Neural crest cell (in vitro differentiated cells): ENCODE measurements at regions not wholly inside any gene's neighbourhood (a gene's known extent, or its start where the extent isn't known, plus 50 kb on each side); places are given as distances from the start of the nearest gene placed in this dataset.

Experiments
- DNase-seq: peaks from one replicate; pipeline ENCODE4 v3.0.0; 2021; ENCODE audit warnings: low read depth, mixed read lengths, low spot score
- H3K27ac Mint-ChIP-seq: one replicate; pipeline ENCODE4 v1.8.0; 2021; ENCODE audit warnings: mild to moderate bottlenecking, mixed read lengths; ENCODE audit not compliant: unreplicated experiment
- H3K27me3 Mint-ChIP-seq: 2 replicates; pipeline ENCODE4 v1.8.0; 2021; ENCODE audit warnings: low read depth, mild to moderate bottlenecking, mixed read lengths
- H3K36me3 Mint-ChIP-seq: 2 replicates; pipeline ENCODE4 v1.8.0; 2021; ENCODE audit warnings: low read depth, mild to moderate bottlenecking, mixed read lengths
- H3K4me1 Mint-ChIP-seq: 2 replicates; pipeline ENCODE4 v1.8.0; 2021; ENCODE audit warnings: mixed read lengths
- H3K4me3 Mint-ChIP-seq: one replicate; pipeline ENCODE4 v1.8.0; 2021; ENCODE audit warnings: mild to moderate bottlenecking, mixed read lengths
- H3K9me3 Mint-ChIP-seq: 2 replicates; pipeline ENCODE4 v1.8.0; 2021; ENCODE audit warnings: mixed read lengths
- CTCF ChIP-seq: fragments of 200-600 bp; sonication (generic); conservative IDR thresholded peaks from 2 replicates; pipeline ENCODE4 v1.5.0; 2021; ENCODE audit warnings: antibody characterized with exemption, mild to moderate bottlenecking

GRCh38 chr12:66055837-66056319, 74.7 kb downstream of the LLPH start:
- no peak for DNase-seq
- no peaks in the 10 kb centered on the region for H3K9me3 Mint-ChIP-seq
- no peak for TF ChIP-seq CTCF
- H3K27me3 Mint-ChIP-seq: no peaks in the 10 kb centered on the region
- H3K27ac Mint-ChIP-seq: no peak overlapping the region
- H3K36me3 Mint-ChIP-seq: no peaks in the 10 kb centered on the region
- H3K4me3 Mint-ChIP-seq: no peak overlapping the region
- peaks cover 7% of the 10 kb centered on the region for H3K4me1 Mint-ChIP-seq

GRCh38 chr12:66052988-66053615, 77.4 kb downstream of the LLPH start:
- no peak for TF ChIP-seq CTCF
- Mint-ChIP-seq H3K27me3 (no peaks in the 10 kb centered on the region), H3K27ac (no peak overlapping the region), H3K9me3 (no peaks in the 10 kb centered on the region), H3K4me1 (peaks cover 4% of the 10 kb centered on the region), H3K4me3 (no peak overlapping the region), H3K36me3 (no peaks in the 10 kb centered on the region)
- no peak for DNase-seq

- H3K9me3 Mint-ChIP-seq: no peaks in the 10 kb centered on the region
- DNase-seq: no peak
- no peak overlapping the region for H3K27ac Mint-ChIP-seq
- no peak overlapping the region for H3K4me3 Mint-ChIP-seq
- H3K27me3 Mint-ChIP-seq: no peaks in the 10 kb centered on the region
- TF ChIP-seq CTCF: no peak
- H3K4me1 Mint-ChIP-seq: peaks cover 4% of the 10 kb centered on the region
- H3K36me3 Mint-ChIP-seq: no peaks in the 10 kb centered on the region
These were observed 79.2 kb downstream of the LLPH start for GRCh38 chr12:66051361-66051760.

GRCh38 chr12:66050610-66051009, 79.9 kb downstream of the LLPH start:
- Mint-ChIP-seq H3K4me3 (no peak overlapping the region), H3K27ac (no peak overlapping the region), H3K27me3 (no peaks in the 10 kb centered on the region), H3K4me1 (peaks cover 4% of the 10 kb centered on the region), H3K36me3 (no peaks in the 10 kb centered on the region), H3K9me3 (no peaks in the 10 kb centered on the region)
- no peak for TF ChIP-seq CTCF
- no peak for DNase-seq

GRCh38 chr12:66050283-66050576, 80.3 kb downstream of the LLPH start:
- no peaks in the 10 kb centered on the region for H3K9me3 Mint-ChIP-seq
- H3K27me3 Mint-ChIP-seq: no peaks in the 10 kb centered on the region
- H3K4me3 Mint-ChIP-seq: no peak overlapping the region
- no peak for DNase-seq
- peaks cover 4% of the 10 kb centered on the region for H3K4me1 Mint-ChIP-seq
- no peak for TF ChIP-seq CTCF
- no peak overlapping the region for H3K27ac Mint-ChIP-seq
- H3K36me3 Mint-ChIP-seq: no peaks in the 10 kb centered on the region
